A172 (cell line): ENCODE measurements at regions not wholly inside any gene's neighbourhood (a gene's known extent, or its start where the extent isn't known, plus 50 kb on each side); places are given as distances from the start of the nearest gene placed in this dataset.

Experiments
- DNase-seq: peaks from one replicate; pipeline ENCODE4 v3.0.0-alpha.2; 2015; ENCODE audit warnings: low spot score

GRCh38 chr7:20267482-20267881, 50.3 kb upstream of the MACC1 start:
- peak; percentile 29 for DNase-seq

- peak; percentile 20 for DNase-seq
Measured at GRCh38 chr7:20268824-20269223, 51.6 kb upstream of the MACC1 start.

- DNase-seq: peak; percentile 11
Measured at GRCh38 chr7:20269726-20270125, 52.5 kb upstream of the MACC1 start.

DNA sequence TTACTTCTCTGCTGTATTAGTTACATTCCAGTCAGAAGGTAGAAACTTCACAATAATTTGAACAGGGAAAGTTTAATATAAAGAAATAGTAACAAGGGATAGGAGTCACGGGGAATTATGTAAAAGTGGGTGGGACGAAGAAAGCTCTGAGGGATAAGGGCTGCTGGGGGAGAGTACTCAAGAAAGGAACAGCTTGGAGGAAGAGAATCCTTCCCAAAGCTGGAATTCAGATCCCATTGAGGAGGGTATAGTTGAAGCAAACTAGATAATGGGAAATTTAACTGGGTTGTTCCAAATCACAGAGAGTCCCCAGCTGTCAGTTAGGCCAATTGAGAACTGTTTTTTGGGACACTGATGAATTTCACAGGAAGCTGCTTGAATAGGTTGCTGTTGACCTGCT, 53.2 kb upstream of the MACC1 start:
- no peak for DNase-seq

DNA sequence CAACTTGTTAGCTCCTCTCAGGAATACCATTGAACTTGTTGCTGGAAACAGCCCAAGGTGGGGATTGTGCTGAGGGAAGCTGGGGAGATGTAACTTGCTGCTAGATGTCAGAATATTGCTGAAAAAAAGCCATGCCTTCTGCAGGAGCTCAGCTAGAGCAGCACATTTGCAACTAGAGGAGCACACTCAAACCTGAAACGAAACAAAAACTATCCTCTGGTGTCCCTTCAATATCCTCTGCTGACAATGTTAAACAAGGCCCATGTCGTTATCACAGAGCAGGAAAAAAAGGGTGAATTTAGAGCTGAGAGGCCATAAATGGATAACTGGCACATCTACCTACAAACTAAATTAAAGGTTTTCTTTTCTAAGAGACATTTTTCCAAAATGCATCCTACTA, 53.7 kb upstream of the MACC1 start:
- DNase-seq: no peak

- no peak for DNase-seq
Measured at GRCh38 chr7:20275637-20276036, 55.1 kb upstream of the ITGB8 start.

DNA sequence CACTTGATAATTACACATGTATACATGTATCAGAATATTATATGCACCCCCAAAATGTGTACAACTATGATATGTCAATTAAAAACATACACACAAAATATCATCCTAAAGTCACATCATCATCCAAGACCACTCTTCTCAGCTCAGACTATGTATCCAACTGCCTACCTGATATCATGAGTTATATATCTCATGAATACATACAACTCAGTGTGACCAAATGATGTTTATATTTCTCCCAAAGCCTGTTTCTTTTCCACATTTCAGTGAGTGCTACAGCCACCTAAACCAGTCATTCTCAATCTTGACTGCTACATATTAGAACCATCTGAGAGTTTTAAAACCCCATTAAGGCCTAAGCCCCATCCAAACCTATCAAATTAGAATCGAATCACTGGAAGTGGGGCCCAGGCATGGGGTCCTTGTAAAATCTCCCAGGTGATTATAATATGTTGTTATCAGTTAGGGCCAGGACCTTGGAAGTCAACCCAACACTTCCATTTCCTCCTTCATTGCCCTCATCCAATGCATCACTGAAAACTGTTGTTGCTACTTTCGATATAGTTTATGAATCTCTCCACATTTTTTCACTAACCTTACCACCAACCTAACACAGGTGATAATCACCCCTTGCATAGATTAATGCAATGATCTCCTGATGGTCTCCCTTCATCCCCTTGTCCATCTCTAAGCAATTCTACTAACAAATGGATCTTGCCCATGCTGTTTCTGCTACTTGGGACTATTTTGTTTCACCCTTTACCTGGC, 53.8 kb upstream of the ITGB8 start:
- no peak for DNase-seq

- no peak for DNase-seq
Measured at GRCh38 chr7:20279979-20280378, 50.7 kb upstream of the ITGB8 start.

DNA sequence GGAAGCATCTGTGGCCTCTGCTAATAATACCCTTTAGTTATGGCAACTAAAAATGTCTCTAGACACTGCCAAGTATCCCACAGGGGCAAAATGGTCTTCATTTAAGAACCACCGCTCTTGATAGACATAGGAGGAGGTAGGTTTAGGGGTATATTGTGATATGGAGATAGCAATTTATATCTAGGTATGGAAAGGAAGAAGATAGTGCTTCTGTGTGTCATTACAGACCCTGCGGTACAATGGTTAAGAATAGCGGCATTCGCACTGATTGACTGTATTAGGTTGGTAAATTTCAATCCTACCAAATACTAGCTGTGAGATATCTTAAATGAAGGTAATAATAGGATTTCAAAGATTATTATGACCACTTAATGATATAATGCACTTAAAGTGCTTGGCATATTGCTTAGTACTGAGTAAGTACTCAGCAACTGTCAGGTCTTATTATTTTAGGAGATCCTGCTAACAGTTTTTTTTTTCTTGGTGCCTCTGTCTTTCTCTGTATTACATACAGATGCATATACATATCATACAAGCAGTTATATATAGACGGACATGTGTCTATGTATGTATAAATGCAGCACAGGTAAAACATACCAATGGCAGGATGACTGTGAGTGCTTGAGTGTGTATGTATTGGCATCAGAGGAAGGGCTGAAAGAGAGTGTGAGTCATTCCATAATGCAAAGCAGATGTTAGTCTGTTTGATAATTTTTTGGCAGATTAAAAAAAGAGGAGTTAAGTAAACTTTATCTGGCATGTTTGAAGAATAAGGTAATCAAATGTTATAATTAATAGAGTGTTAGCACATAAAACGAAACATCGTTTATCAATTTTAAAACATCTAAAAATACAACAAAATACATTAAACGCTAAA, 50.0 kb upstream of the ITGB8 start:
- peak; percentile 48 for DNase-seq
